Heart right ventricle (tissue), 16 donors: ENCODE measurements at regions not wholly inside any gene's neighbourhood (a gene's known extent, or its start where the extent isn't known, plus 50 kb on each side); places are given as distances from the start of the nearest gene placed in this dataset.

ENCODE experiments used
- ATAC-seq, 8 donors: fragments of 200-7000 bp; cut with Tn5 transposase; one replicate each; pipeline ENCODE4 v1.9.1; 2020; ENCODE audit warnings: mild to moderate bottlenecking in 8 of 8, moderate library complexity in 8 of 8, moderate number of reproducible peaks in 1 of 8
- DNase-seq, 2 donors: peaks; one replicate each; pipeline ENCODE4 v3.0.0-alpha.2; 2020
- H3K27ac ChIP-seq, 10 donors: fragments of 200-600 bp; sonication (generic) in 2 of 10; one replicate each; pipeline versions ENCODE4 v1.5.0 to v1.8.0; 2020 to 2022; ENCODE audit warnings: mild to moderate bottlenecking in 3 of 10
- H3K27me3 ChIP-seq, 7 donors: fragments of 200-600 bp; one replicate each; pipeline ENCODE4 v1.8.0; 2021 to 2022; ENCODE audit warnings: mild to moderate bottlenecking in 2 of 7
- H3K36me3 ChIP-seq, 9 donors: fragments of 200-600 bp; sonication (generic) in 1 of 9; one replicate each; pipeline versions ENCODE4 v1.5.0 to v1.8.0; 2020 to 2022; ENCODE audit warnings: mild to moderate bottlenecking in 2 of 9
- H3K4me1 ChIP-seq, 9 donors: fragments of 200-600 bp; sonication (generic) in 1 of 9; one replicate each; pipeline versions ENCODE4 v1.5.0 to v1.8.0; 2020 to 2022; ENCODE audit warnings: mild to moderate bottlenecking in 4 of 9
- H3K4me3 ChIP-seq, 10 donors: fragments of 200-600 bp; sonication (generic) in 2 of 10; one replicate each; pipeline versions ENCODE4 v1.5.0 to v1.8.0; 2020 to 2022; ENCODE audit warnings: mild to moderate bottlenecking in 7 of 10, moderate library complexity in 2 of 10
- H3K9me3 ChIP-seq, 11 donors: fragments of 200-600 bp in 10 of 11; sonication (generic) in 2 of 11; one replicate each; pipeline versions ENCODE4 v1.5.0 to v1.8.0; 2013 to 2022; ENCODE audit warnings: mild to moderate bottlenecking in 2 of 11, control low read depth in 1 of 11, moderate library complexity in 1 of 11
- CTCF ChIP-seq, 9 donors: fragments of 200-600 bp; sonication (generic) in 2 of 9; IDR thresholded peaks; one replicate each; pipeline versions ENCODE4 v1.5.0 to v1.8.0; 2021 to 2022; ENCODE audit warnings: antibody characterized with exemption in 9 of 9, mild to moderate bottlenecking in 5 of 9, moderate library complexity in 1 of 9
- WGBS, 2 donors: extraction: QIAGEN DNeasy Blood & Tissue Kit; methylation state at CpG; one replicate each; pipeline ENCODE4 v1.1.7; 2013; ENCODE audit warnings: inconsistent platforms in 1 of 2; 5-methylcytosine and 5-hydroxymethylcytosine counted together
- intact Hi-C, 10 donors: fragments of 100-400 bp; cut with DNase I; formaldehyde crosslinking; loops; one replicate each; pipeline versions ENCODE4 v1.11.1 to v1.14.2; 2022
- donor health status: Arrhythmogenic right ventricular cardiomyopathy.
- donor health status: ischemic (EF 13 %, LVEDD 7.1; RV severe dilation, severe dysfunction).
- donor health status: healthy with polysubstance abuse.
- donor health status: DM: no; HTN: yes; CAD: no.
- donor health status: DM: no; HTN: no; CAD: no.
- donor health status: ischemic (EF 25% LVEDD 6.9; RV normal size, moderate dysfunction).
- donor health status: ischemic (EF 25% LVEDD 5.7; RV mildly dilated, moderate dysfunction).
- donor health status: healthy.
- donor health status: DM: yes; HTN: yes; CAD: no.
- donor health status: Ischemic cardiomyopathy.
- donor health status: ischemic (EF 35%, LVEDD 5.7; RV mildly dilated, moderate dysfunction).
- donor health status: nonischemic (EF 11% LVEDD 7.7; RV severe dilation, severe dysfunction).
- donor health status: DM: yes; HTN: yes; CAD: no.
- donor health status: PGD.
- donor health status: ischemic (EF 29% LVEDD 5.4; RV normal size, mild dysfunction).
- donor health status: nonischemic (EF 23%, LVEDD 6.1; RV moderate dilation, normal function).

GRCh38 chr13:109917422-109917821 lies 131.0 kb upstream of the IRS2 start:
- Histone ChIP-seq H3K4me3 (no peak overlapping the region), H3K4me1 (no peaks in the 10 kb centered on the region), H3K36me3 (no peaks in the 10 kb centered on the region), H3K9me3 (no peaks in the 10 kb centered on the region), H3K27ac (no peak overlapping the region), H3K27me3 (peaks cover 0 to 4% (median 0%) of the 10 kb centered on the region in 7 donors)
- WGBS, 2 donors = 34 to 69% methylated on average over 1 of the region's 1 CpG
- intact Hi-C loops = no loop called here
- ATAC-seq = no peak
- TF ChIP-seq CTCF (IDR thresholded peaks at IDR 0.05) = no peak
- DNase-seq = no peak

- WGBS, 2 donors = 71 to 73% methylated on average over 3 of the region's 3 CpGs
- intact Hi-C loops = no loop called here
- Histone ChIP-seq H3K4me3 (no peak overlapping the region), H3K9me3 (peaks cover 0 to 2% (median 0%) of the 10 kb centered on the region in 11 donors), H3K27me3 (peaks cover 0 to 4% (median 0%) of the 10 kb centered on the region in 7 donors), H3K27ac (no peak overlapping the region), H3K4me1 (no peaks in the 10 kb centered on the region), H3K36me3 (no peaks in the 10 kb centered on the region)
- DNase-seq = no peak
- no peak for TF ChIP-seq CTCF (IDR thresholded peaks at IDR 0.05)
- ATAC-seq = no peak
Measured at GRCh38 chr13:109913936-109914510, 127.6 kb upstream of the IRS2 start.

GRCh38 chr13:109913186-109913585 lies 126.8 kb upstream of the IRS2 start:
- Histone ChIP-seq H3K4me1 (no peaks in the 10 kb centered on the region), H3K36me3 (no peaks in the 10 kb centered on the region), H3K4me3 (no peak overlapping the region), H3K27ac (no peak overlapping the region), H3K27me3 (peaks cover 0 to 4% (median 0%) of the 10 kb centered on the region in 7 donors), H3K9me3 (peaks cover 0 to 7% (median 0%) of the 10 kb centered on the region in 11 donors)
- ATAC-seq = no peak
- no peak for TF ChIP-seq CTCF (IDR thresholded peaks at IDR 0.05)
- intact Hi-C loops = no loop called here
- no peak for DNase-seq
- 82 to 83% methylated on average over 1 of the region's 1 CpG for whole genome bisulfite sequencing, 2 donors

GRCh38 chr13:109910194-109910593 lies 123.8 kb upstream of the IRS2 start:
- TF ChIP-seq CTCF (IDR thresholded peaks at IDR 0.05) = no peak

More at GRCh38 chr13:109910194-109910593, 123.8 kb upstream of the IRS2 start:
- no peak overlapping the region for H3K4me3 ChIP-seq
- no peaks in the 10 kb centered on the region for H3K4me1 ChIP-seq
- peaks cover 0 to 3% (median 0%) of the 10 kb centered on the region in 7 donors for H3K27me3 ChIP-seq
- peaks cover 0 to 7% (median 0%) of the 10 kb centered on the region in 11 donors for H3K9me3 ChIP-seq
- 45 to 57% methylated on average over 5 of the region's 5 CpGs for WGBS, 2 donors
- H3K27ac ChIP-seq = no peak overlapping the region
- H3K36me3 ChIP-seq = no peaks in the 10 kb centered on the region
- intact Hi-C loops = no loop called here
- ATAC-seq (peak in 2 of 8 donors; percentile 19 to 20), DNase-seq (no peak)
